B cell (primary cell): ENCODE measurements at regions not wholly inside any gene's neighbourhood (a gene's known extent, or its start where the extent isn't known, plus 50 kb on each side); places are given as distances from the start of the nearest gene placed in this dataset.

ENCODE experiments used
- ATAC-seq: fragments of 200-7000 bp; cut with Tn5 transposase; one replicate; pipeline ENCODE4 v1.10.0; 2021; ENCODE audit warnings: low read depth, mild to moderate bottlenecking, moderate number of reproducible peaks, moderate library complexity
- CTCF ChIA-PET: fragments of 350-600 bp; sonication (Branson Sonifier 250); formaldehyde crosslinking; loops from one replicate; lab custom pipeline; 2021; ENCODE audit warnings: antibody characterized with exemption, inconsistent platforms; lab: Charles Lee
- POLR2A ChIA-PET: fragments of 350-600 bp; sonication (Branson Sonifier 250); formaldehyde crosslinking; loops from one replicate; lab custom pipeline; 2021; ENCODE audit warnings: antibody characterized with exemption; lab: Charles Lee
- DNase-seq: peaks from one replicate; pipeline ENCODE4 v3.0.0; 2013
- H2AFZ ChIP-seq: 2 replicates; pipeline ENCODE4 v1.6.1; 2012; ENCODE audit warnings: mild to moderate bottlenecking, low read depth, low read length; ENCODE audit not compliant: insufficient read depth, poor library complexity, severe bottlenecking
- H3K27ac ChIP-seq, 2 donors: 1 replicate in 1 of 2; 2 replicates in 1 of 2; pipeline ENCODE4 v1.5.1; 2012 to 2013; ENCODE audit warnings: low read length in 2 of 2, mild to moderate bottlenecking in 2 of 2, moderate library complexity in 1 of 2
- H3K27me3 ChIP-seq, 4 experiments: fragments of 200-600 bp in 1 of 4; sonication (generic) in 1 of 4; replicated peaks in 1 of 4; 1 replicate in 2 of 4; 2 replicates in 2 of 4; pipeline versions ENCODE4 v1.6.1 to v1.7.0; 2013 to 2016; ENCODE audit warnings: low read length in 3 of 4, mild to moderate bottlenecking in 2 of 4, mixed read lengths in 1 of 4, moderate library complexity in 1 of 4; ENCODE audit not compliant: insufficient read depth in 4 of 4, control insufficient read depth in 3 of 4; ENCODE audit errors: control extremely low read depth in 1 of 4
- H3K36me3 ChIP-seq, 2 experiments: replicated peaks in 1 of 2; 1 replicate in 1 of 2; 2 replicates in 1 of 2; pipeline versions ENCODE4 v1.6.1 to v1.7.1; 2013; ENCODE audit warnings: low read length in 1 of 2; ENCODE audit not compliant: insufficient read depth in 2 of 2, control insufficient read depth in 1 of 2; ENCODE audit errors: control extremely low read depth in 1 of 2, extremely low read depth in 1 of 2
- H3K4me1 ChIP-seq, 2 donors: fragments of 200-600 bp in 1 of 2; sonication (generic) in 1 of 2; 1 replicate in 1 of 2; 2 replicates in 1 of 2; pipeline versions ENCODE4 v1.5.1 to v1.6.1; 2013 to 2017; ENCODE audit warnings: low read length in 2 of 2; ENCODE audit not compliant: control insufficient read depth in 2 of 2, insufficient read depth in 2 of 2
- H3K4me2 ChIP-seq: replicated peaks from 2 replicates; pipeline ENCODE3; 2012; ENCODE audit warnings: mild to moderate bottlenecking, low read depth, low read length; ENCODE audit not compliant: poor library complexity, severe bottlenecking
- H3K4me3 ChIP-seq, 5 experiments: fragments of 200-600 bp in 1 of 5; sonication (generic) in 1 of 5; 1 replicate in 3 of 5; 2 replicates in 2 of 5; pipeline versions ENCODE4 v1.5.1 to v1.7.0; 2011 to 2016; ENCODE audit warnings: low read length in 4 of 5, mild to moderate bottlenecking in 4 of 5, low read depth in 2 of 5, control low read depth in 1 of 5, moderate library complexity in 1 of 5; ENCODE audit not compliant: insufficient read depth in 1 of 5; ENCODE audit errors: control extremely low read depth in 1 of 5, extremely low read depth in 1 of 5
- H3K79me2 ChIP-seq: fragments of 200-600 bp; sonication (generic); one replicate; pipeline ENCODE4 v1.6.0; 2016; ENCODE audit warnings: low read length; ENCODE audit not compliant: control insufficient read depth, insufficient read depth
- H3K9ac ChIP-seq: fragments of 200-600 bp; sonication (generic); 2 replicates; pipeline ENCODE4 v1.6.1; 2017; ENCODE audit warnings: mild to moderate bottlenecking, low read length, moderate library complexity
- H3K9me3 ChIP-seq, 3 donors: one replicate each; pipeline versions ENCODE4 v1.6.1 to v1.7.1; 2013; ENCODE audit warnings: low read length in 2 of 3; ENCODE audit not compliant: control insufficient read depth in 2 of 3, insufficient read depth in 1 of 3; ENCODE audit errors: control extremely low read depth in 1 of 3
- H4K20me1 ChIP-seq: 2 replicates; pipeline ENCODE4 v1.6.0; 2012; ENCODE audit warnings: mild to moderate bottlenecking, low read length; ENCODE audit not compliant: insufficient read depth, control insufficient read depth, poor library complexity, severe bottlenecking
- H3K27ac Mint-ChIP-seq: one replicate; pipeline ENCODE4 v1.8.0; 2021; ENCODE audit warnings: mixed read lengths
- H3K27me3 Mint-ChIP-seq: one replicate; pipeline ENCODE4 v1.8.0; 2021; ENCODE audit warnings: mixed read lengths
- H3K4me1 Mint-ChIP-seq: one replicate; pipeline ENCODE4 v1.8.0; 2021; ENCODE audit warnings: mixed read lengths
- H3K4me3 Mint-ChIP-seq: one replicate; pipeline ENCODE4 v1.8.0; 2021; ENCODE audit warnings: mixed read lengths
- H3K9me3 Mint-ChIP-seq: one replicate; pipeline ENCODE4 v1.8.0; 2022; ENCODE audit warnings: mixed read lengths; ENCODE audit not compliant: insufficient read depth
- CTCF ChIP-seq: fragments of 200-600 bp; IDR thresholded peaks from one replicate; pipeline ENCODE4 v1.8.0; 2022; ENCODE audit warnings: antibody characterized with exemption, mild to moderate bottlenecking
- EZH2 ChIP-seq: IDR thresholded peaks from 2 replicates; pipeline ENCODE4 v1.6.1; 2012; ENCODE audit warnings: borderline replicate concordance, low read depth, mild to moderate bottlenecking, moderate library complexity, low read length; ENCODE audit not compliant: insufficient read depth, poor library complexity, severe bottlenecking
- WGBS: methylation state at CpG from one replicate; pipeline ENCODE4 v1.1.5; 2013; ENCODE audit warnings: missing lambda C conversion rate; ENCODE audit not compliant: insufficient coverage; 5-methylcytosine and 5-hydroxymethylcytosine counted together
- intact Hi-C: fragments of 100-400 bp; cut with micrococcal nuclease; formaldehyde crosslinking; loops from one replicate; pipeline ENCODE4 v1.10.0; 2022

DNA sequence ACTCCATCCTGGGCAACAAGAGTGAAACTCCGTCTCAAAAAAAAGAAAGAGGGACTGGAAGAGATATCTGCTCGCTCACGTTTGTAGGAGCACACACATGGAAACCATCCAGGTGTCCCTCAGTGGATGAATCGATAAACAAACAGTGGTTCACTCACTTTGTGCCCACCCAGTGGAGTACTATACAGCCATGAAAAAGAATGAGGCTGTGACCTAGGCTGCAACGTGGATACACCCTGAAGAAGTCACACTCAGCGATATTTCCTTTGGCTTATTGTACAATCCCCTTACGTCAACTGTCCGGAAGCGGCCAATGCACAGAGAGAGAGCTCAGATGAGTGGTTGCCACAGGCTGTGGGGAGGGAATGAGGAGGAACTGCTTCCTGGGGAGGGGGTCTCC lies 82.3 kb upstream of the PPP2R3B start:
- Histone ChIP-seq H2AFZ (no peak overlapping the region), H3K27ac (no peak overlapping the region), H3K4me2 (no peak overlapping the region), H4K20me1 (no peaks in the 10 kb centered on the region), H3K9me3 (peaks cover 0 to 53% (median 1%) of the 10 kb centered on the region in 3 donors), H3K27me3 (no peaks in the 10 kb centered on the region), H3K4me3 (no peak overlapping the region), H3K79me2 (no peaks in the 10 kb centered on the region), H3K9ac (no peak overlapping the region), H3K36me3 (no peaks in the 10 kb centered on the region), H3K4me1 (no peaks in the 10 kb centered on the region)
- Mint-ChIP-seq H3K27me3 (no peaks in the 10 kb centered on the region), H3K4me3 (no peak overlapping the region), H3K27ac (no peak overlapping the region), H3K9me3 (peaks cover 8% of the 10 kb centered on the region), H3K4me1 (no peaks in the 10 kb centered on the region)
- DNase-seq (no peak), ATAC-seq (no peak)
- POLR2A ChIA-PET: no interaction called here
- CTCF ChIA-PET: no interaction called here
- 95% methylated on average over 6 of the region's 9 CpGs for WGBS
- no peak for TF ChIP-seq EZH2
- TF ChIP-seq CTCF: no peak
- intact Hi-C loops: no loop called here

DNA sequence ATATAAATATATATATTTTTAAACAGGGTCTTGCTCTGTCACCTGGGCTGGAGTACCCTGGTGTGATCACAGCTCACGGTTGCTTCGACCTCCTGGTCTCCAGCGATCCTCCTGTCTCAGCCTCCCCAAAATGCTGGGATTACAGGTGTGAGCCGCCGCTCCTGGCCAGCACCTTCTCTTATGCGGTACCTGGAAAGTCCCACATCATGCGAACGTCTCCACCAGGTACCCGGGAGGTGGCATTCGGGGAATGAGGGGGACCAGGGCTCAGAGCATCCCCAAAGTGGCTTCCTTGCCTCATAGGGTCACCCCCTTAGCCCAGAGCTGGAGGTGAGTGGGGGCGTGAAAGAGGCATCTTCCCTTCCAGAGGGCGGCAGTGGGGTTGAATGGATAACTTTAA lies 84.0 kb upstream of the PPP2R3B start:
- H2AFZ ChIP-seq: no peak overlapping the region
- no peak for DNase-seq
- H3K27me3 ChIP-seq: no peaks in the 10 kb centered on the region
- H3K9ac ChIP-seq: no peak overlapping the region
- ChIA-PET POLR2A (no interaction called here), CTCF (no interaction called here)
- no peak overlapping the region for H3K27ac Mint-ChIP-seq
- H3K4me1 Mint-ChIP-seq: no peaks in the 10 kb centered on the region
- no peaks in the 10 kb centered on the region for H3K27me3 Mint-ChIP-seq
- no peak overlapping the region for H3K4me3 ChIP-seq
- H3K9me3 ChIP-seq: peaks cover 0 to 54% (median 1%) of the 10 kb centered on the region in 3 donors
- no peak overlapping the region for H3K4me2 ChIP-seq
- H3K79me2 ChIP-seq: no peaks in the 10 kb centered on the region
- no peaks in the 10 kb centered on the region for H3K36me3 ChIP-seq
- no peaks in the 10 kb centered on the region for H3K4me1 ChIP-seq
- 92% methylated on average over 6 of the region's 12 CpGs for WGBS
- H3K27ac ChIP-seq: no peak overlapping the region
- ATAC-seq: no peak
- H4K20me1 ChIP-seq: no peaks in the 10 kb centered on the region
- intact Hi-C loops: no loop called here
- no peak overlapping the region for H3K4me3 Mint-ChIP-seq
- TF ChIP-seq CTCF (no peak), EZH2 (no peak)
- H3K9me3 Mint-ChIP-seq: peaks cover 8% of the 10 kb centered on the region
